GM23248 (cell line): ENCODE measurements at regions not wholly inside any gene's neighbourhood (a gene's known extent, or its start where the extent isn't known, plus 50 kb on each side); places are given as distances from the start of the nearest gene placed in this dataset.

Experiments used
- EZH2 ChIP-seq: fragments of 200-600 bp; sonication (generic); IDR thresholded peaks from 2 replicates; pipeline ENCODE4 v1.6.1; 2018; ENCODE audit warnings: antibody characterized with exemption, mild to moderate bottlenecking; ENCODE audit not compliant: insufficient read depth, poor library complexity, severe bottlenecking
- EZH2phosphoT487 ChIP-seq: fragments of 200-600 bp; sonication (generic); IDR thresholded peaks from 2 replicates; pipeline ENCODE4 v1.6.1; 2018; ENCODE audit warnings: antibody characterized with exemption, moderate library complexity, mild to moderate bottlenecking, low read depth; ENCODE audit not compliant: insufficient read depth

DNA sequence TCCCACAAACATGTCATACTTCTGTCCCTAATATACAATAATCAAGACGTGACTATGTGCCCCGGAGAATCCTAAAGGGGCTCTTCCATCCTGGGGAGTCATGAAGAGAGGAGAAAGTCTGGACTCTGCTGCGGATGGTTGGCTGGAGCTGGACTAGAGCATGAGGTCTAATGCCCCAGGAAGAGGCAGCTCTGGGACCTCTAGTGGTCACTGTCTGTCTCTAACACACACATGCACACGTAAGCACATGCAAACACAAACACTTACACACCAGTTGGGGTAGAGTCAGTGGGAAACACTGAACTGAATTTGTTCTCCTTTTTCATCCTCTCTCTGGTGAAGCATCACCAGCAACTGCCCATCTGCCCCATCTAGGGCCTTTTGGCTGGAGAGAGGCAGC is 271.6 kb downstream of the TDRD15 start:
- TF ChIP-seq EZH2 (no peak), EZH2phosphoT487 (no peak)
